ENCODE measurements at regions not wholly inside any gene's neighbourhood (a gene's known extent, or its start where the extent isn't known, plus 50 kb on each side); places are given as distances from the start of the nearest gene placed in this dataset.
A peak's percentile ranks its signal among the peaks of the same experiment; 100 is the strongest.

DNA sequence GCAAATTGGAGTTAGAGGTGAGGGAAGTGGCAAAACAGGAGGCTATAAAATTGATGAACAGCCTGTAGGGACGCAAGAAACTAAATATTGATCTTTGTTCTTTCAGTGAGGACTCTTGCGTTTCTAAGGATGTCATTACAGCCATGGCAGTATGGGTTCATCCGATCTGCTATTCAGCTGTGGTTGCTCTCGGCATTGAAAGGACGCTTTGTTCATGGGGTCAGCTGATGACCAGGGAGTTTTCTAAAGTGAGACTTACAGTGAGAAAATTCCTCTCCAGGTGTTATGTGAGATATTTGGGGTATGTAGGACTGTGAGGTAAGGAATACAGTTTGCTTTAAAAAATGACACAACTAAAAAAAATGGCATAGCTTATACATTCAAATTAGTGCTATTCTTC lies 52.7 kb upstream of the PELI1 start:
- no peak for DNase-seq

DNA sequence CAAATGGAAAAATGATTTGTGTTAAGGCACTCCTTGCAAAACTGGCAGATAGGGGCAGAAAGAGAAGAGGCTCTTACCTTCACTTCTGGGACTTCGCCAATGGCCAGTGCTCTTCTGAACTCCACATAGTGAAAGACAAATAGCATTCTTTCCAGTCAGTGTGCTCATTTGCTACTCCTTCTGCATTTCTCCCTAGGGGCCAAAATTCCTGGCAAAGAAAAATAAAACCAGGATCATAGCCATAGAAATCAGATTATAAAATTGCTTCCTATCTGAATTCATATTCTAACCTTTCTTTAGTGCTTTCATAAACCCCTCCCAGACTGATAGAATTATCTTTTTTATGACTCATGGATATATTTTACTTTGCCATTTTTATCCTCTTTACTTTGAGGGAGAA lies 56.9 kb upstream of the PELI1 start:
- no peak for DNase-seq

DNA sequence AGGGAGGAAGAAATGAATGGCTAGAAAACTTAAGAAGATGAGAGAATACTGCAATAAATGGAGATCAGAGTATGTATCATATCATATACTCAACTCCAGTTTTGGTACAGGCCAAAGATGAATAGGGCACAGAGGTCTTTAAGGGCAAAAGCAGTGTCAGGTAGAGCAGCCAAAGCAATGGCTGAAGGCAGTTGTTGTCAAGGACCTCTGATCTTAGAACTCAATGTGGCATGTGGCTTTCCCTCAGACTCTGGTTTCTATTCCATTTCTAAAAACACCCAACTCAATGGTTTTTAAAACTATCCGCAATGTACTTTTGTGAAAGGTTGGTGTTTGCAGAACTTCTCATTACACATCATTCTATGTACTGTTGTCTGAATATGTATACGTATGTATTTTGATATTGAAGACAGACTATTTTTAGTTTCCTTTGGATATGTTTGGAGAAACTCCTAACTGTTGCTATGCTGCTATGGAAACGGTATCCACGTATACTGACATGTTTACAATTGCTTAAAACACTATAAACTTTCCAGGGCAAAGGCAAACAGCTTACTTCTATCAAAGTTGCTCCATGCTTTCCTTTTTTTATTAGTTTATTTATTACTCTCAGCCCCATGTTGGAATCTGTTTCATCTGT lies 58.1 kb upstream of the PELI1 start:
- no peak for DNase-seq

DNA sequence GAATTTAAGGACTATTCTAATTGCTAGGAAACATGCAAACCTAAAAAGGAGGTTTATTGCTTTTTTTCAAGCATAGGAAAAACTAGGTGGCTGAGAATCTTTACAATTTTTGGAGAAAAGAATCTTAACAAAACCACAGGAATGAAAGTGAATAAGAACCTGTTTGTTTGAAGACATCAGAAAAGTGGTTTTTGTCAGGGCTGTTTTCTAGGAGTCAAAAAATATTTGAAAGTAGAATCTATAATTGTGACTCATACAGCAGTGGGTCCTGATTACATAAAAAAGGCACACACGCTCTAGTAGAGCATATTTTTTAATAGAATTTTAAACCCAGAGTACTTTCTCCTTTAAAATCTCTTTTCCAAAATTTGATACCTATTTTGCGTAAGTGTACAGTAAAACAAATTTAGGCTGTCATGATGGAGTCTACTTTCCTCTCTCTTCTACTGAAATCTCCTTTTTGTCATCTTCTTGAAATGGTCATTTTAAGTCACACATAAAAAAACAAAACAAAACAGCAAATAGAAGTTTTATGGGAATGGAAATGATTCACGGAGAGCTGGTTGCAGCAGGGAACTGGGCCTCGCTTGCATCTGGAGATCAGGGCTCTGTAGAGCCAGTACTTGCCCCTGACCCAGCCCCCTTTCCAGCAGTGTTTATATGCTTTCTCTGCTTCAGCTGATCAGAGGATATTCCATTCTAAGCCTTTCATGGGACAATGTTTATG lies 59.1 kb upstream of the PELI1 start:
- DNase-seq = no peak

DNA sequence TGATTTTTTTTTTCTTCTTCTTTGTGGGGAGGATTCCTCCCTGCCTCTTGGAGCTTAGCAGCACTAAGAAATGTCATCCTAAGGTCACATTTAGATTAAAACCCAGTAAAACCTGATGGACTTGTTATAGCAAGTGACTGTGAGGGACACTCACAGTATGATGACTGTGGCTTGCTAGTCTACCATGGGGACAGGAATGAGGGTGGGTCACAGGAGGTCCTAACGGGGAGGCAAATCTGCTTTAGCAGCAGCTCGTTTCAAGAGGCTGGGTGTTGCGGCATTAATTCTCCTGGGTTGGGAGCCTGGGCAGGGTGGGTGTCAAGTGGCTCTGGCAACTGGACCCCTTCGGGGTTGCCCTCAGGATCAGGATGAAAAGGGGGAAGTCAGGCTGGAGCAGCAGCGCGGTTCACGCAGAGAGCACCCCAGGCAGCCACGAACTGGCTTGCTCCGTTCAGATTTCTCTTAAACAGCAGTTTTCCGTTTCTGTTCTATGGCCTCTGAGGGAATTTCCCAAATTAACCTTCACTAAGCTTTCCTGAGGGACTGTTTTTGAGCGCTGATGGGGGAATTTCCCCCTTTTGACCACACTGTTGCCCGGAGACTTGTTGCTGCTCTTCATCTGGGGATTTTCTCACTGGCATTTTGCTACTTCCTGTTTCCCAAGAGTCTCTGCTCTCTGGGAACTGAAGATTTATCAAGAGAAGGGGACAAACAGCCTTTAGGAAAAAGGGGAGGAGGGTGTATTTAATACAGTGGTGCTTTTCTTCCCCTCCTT lies 59.8 kb upstream of the PELI1 start:
- DNase-seq = no peak

DNA sequence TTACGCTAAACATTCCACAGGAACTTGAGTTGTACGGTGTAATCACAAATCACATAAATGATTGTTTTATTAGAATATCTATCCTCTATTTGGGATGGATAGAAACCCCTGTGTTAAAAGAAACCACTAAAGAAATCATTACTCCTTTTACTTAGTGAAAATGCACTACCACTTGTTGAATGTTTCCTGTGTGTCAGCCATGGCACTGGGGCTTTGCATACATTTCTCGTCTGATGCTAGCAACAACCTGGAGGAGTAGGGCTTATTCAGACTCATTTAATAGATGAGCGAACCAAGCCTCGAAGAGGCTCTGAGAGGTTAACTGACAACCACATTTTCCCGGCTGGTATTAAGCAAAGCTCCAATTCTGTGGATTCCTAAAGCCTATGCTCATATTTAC lies 60.5 kb upstream of the PELI1 start:
- DNase-seq = no peak

DNA sequence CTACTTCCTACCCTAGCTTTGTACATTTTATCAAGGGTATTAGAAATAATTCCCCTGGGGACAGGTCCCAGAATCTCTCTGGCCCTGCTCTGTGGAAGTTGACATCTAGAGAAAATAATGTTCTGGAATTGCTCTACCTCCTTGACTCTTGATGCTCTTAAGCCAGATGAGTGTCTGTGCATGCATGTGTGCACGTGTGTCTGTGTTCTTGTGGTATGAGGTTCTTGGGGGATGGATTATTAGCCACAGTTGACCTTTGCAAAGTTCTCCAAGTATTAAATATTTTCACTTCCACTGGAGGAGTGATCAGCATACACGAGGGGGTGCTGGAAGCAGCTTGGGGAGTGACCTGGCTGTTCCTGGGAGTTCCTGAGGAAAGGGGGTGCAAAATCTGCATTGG lies 61.2 kb upstream of the PELI1 start:
- no peak for DNase-seq

DNA sequence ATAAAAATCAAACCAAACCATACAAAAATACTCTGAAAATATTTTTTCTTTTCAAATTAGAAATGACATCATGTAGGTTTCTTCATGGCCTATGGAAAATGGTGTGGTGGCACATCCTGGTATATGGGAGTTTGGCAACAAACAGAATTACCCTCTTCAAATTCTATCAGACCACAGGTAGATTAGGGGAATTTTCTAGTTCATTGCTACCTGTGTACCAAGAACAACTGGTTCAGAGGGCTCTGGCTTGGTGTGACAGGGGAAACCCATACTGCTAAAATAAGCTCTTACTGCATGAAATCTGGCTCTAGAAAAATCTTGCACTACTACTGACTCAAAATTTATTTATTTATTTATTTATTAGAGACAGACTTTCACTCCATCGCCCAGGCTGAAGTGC lies 63.4 kb upstream of the PELI1 start:
- DNase-seq = no peak

DNA sequence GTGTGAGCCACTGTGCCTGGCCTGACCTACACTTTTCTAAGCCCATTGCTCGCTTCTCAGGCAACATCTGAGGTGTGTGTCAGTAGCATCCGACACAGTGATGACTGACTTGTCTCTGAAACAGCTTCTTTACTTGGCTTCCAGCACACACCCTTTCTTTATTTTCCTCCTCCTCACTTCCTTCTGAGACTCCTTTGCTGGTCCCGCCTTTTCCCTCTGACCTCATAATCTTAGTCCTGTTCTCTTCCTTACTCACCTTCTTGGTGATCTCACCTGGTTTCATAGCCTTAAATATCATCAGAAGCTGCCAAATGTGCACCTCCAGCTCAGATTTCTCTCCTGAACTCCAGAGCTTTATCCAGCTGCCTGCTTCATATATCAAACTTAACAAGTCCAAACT lies 66.6 kb upstream of the PELI1 start:
- peak; percentile 36 for DNase-seq

DNA sequence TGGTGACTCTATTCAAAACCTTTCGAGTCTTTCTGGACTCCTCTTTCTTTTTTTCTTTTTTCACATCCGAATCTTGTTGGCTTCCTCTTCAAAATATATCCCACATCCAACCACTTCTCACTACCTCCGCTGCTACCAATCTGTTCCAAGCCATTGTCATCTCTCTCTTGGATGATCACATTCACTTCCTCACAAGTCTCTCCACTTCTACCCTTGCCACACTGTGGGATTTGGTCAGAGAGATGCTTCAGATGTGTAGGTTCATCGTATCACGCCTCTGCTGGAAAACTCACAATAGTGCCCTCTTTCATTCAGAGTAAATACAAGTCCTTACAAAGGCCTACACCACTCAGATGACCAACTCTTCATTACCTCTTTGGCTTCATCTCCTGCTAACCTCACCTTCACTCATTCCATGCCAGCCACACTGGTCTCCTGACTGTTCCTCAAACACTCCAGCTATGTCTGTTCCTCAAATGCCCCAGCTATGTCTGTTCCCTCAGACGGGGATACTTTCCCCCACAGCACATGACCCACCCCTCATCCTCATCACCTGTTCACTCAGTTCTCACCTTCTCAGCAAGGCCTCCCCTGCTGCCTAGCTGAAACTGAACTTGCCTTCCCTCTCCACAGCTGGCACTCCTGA lies 67.2 kb upstream of the PELI1 start:
- DNase-seq = no peak

DNA sequence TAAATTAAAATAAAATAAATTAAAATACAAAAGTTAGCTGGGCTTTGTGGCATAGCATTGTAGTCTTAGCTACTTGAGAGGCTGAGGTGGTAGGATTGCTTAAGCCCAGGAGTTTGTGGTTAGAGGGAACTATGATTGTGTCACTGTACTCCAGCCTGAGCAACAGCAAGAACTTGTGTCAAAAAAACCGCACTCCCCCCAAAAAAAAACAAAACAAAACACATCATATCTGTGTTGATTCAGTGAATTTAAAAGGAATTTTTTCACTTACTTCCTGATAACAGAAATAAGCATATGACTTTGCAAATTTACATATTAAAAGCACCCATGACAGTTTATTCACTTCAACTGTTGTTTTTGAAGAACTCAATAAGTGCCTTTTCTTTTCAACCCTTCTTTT lies 68.1 kb upstream of the PELI1 start:
- no peak for DNase-seq

DNA sequence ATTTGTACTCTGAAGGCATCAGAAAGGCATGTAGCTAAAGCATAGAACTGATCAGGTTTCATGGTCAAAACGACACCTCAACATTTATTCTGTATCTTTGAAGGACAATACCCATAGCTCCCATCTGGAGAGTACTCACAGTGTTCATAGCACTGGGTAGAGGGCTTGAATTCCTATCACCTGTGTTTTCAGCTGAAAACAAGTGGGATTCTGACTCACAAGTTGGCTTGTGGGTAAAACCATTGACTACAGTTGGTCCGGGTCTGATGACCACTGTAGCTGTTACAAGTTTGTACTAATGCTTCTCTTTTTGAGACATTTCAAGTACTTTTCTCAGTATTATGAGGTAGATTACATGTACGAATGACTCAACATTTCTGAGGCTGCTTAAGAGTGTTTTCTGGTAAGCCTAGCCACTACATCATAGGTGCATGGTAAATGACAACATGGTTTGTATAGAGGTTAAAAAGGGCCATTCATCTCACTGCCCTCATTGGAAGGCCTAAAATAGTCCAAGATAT lies 68.6 kb upstream of the PELI1 start:
- no peak for DNase-seq

DNA sequence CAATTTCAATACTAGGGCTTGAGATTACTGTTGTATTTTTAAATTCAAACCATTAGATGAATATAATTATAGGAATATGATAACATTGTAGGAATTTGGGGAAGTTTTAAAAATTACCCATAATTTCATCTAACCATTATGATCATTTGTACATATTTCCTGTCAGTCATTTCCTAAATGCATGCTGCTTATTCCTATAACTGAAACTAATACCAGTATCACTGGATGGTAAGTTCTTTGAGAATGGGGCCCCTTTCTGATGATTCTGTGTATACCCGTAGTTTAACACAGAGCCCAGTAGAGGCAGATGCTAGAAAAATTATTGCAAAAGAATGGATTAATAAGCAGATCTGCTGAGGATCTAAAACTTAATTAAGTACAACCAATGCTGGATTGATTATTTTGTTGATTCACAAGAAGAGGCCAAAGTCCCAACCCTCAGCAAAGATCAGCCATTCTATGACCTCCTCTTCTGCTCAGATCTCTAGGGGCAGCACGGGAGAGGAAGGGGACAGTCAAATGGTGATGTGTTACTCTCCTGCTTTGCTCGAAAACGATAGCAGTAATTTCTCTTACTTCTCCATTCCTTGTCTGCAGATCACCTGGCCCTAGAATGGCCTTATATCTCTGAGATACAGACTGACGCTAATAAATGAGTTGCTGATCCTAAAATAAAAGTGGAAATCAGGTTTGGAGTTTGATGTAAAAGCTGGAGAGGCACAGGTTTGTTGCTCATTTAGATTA lies 69.5 kb upstream of the PELI1 start:
- DNase-seq = no peak

DNA sequence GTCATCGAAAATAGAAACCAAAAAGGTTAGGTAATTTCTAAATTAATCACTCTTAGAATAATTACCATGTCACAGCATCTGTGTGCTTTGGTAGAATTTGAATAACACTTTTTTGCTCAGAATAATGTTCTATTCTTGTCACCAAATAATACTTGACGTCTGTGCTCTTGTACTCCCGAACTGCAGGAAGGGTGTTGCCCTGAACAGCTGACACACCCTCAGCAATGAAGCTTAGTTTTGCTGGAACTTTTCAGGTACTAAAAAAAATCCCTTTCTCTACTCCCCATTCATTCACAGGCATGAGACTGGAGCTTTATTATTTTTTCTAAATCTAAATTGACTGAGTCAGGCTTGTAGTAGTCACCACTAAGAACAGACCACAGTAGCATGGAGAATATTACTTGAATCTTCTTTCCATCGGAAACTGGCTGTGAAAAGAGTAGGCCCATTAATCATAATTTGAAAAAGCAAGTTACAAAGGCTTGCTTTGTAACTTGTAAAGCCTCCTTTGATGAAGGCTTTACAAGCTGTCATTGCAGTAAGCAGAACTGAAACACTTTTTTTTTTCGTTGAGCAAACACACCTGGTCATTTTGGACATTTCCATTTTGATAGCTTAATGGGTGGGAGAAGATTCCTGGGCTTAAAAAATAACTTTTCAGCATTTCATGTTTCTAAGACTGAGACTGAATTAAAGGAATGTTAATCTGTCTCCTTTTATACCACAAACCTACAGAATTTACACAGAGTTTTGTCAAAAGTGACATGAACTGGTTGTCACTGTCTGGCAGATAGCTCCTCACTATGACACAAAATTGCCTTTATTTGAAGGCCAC lies 70.3 kb upstream of the PELI1 start:
- DNase-seq = peak; percentile 61

DNA sequence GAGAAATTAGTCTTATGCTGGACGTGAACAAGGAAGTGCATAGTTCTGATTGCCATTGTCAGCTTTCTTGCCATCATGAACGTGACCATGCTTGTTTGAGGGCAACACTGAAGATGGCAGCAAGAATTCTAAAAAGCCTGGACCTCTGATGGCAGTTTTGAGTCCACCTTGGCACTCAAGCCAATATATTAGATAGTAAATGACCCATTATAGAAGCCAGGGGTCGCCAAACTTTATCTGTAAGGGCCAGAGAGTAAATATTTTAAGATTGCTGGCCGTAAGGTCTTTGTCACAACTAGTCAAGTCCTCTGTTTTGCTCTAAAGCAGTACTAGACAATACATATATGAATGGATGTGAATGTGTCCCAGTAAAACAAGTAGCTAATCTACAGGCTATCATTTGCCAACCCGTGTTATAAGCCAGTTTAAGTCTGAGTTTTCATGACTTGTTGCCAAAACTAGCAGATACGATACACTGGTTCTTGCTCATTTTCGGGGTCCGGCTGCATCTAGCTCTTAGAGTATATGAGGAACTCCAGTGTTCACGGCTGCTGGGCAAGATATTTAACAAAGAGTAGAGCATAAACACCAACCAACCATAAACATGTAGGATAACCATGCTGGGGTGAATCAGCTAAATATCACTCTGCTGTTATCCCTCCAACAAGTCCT lies 73.1 kb upstream of the PELI1 start:
- no peak for DNase-seq

DNA sequence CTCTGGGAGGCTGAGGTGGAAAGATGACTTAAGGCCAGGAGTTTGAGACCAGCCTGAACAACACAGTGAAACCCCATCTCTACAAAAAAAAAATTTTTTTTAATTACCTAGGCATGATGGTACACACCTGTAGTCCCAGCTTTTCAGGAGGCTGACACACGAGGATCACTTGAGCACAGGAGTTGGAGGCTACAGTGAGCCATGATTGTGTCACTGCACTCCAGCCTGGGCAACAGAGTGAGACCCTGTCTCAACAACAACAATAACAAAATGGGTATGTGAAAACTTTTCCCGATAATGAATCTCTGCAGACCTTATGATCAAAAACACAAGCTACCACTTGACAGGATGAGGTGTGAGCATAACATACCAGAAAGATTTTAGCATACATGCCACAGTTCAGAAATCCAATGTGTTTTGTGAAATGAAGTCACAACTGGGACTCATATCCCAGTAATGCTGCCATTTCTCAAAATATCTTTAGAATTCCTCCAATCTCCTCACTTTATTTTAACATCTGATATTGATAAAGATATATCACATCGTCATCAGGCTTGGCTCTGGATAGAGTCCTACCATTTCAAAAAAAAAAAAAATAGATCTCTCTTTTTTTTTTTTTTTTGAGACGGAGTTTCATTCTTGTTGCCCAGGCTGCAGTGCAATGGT lies 74.0 kb upstream of the PELI1 start:
- DNase-seq = no peak

DNA sequence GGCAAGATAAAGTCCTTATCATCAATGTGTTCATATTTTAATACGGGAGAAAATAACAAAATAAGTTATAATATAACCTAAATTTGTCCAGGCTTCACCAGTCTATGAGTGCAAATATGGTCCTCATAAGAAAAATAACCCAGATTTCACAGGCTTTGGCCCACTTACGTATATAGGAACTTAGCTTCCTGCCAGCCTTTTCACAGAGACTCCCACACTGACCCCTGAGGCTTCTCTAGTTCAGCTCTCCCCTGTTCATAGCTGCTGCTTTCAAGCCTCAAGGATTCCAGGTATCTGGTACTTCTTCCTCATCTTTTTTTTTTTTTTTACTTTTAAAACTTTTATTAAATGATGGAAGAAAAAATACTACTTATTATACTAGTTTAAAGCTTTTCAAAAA lies 74.9 kb upstream of the PELI1 start:
- DNase-seq = no peak

DNA sequence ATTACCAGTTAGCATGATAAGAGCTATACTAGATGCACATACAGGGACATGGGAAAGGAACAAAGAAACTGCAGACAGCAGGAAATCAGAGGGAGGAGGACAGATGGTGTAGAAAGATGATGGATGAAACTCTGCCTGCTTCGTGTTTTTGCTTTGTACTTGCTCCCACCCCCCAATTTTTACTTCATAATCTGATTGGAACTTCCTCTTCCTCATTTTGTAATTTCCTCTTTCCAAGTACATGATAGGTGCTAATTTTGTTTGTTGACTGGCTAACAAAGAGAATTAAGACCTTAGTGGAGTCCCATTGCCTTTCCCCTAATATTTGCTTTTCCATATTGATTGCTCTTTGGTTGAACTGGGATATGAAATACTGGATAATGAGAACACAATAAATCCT lies 76.0 kb upstream of the PELI1 start:
- no peak for DNase-seq

DNA sequence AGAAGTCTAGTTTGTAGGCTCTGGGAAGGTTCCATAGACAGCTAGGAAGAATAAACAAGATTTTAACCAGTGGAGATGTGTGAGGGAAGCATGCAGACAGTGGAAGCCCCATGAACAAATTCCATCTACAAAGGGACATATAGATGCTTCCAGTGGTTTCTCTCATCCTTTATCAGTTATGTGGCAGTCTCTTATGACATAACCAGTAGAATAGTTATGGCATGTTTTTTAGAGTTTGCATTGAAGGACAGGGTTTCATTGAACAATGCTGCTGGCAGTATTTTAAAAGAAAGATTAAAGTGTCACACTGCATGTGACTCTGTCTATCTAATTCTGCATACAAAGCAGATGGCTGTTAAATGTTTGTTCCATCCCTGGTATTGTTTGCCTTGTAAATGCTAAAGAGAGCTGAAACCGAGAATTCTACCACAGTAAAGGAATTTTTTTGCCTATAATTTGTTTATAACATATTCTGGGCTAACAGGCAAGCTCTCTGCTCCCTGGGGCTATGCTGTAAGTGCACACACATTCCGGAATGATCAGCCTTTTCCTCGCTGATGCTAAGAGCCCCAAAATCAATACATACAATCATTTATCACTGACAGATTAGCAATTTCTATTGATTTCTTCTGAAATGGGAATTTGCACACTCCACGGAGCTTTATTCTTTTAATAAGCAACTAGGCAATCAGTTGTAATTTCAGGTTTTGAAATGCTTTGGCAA lies 76.8 kb upstream of the PELI1 start:
- no peak for DNase-seq

DNA sequence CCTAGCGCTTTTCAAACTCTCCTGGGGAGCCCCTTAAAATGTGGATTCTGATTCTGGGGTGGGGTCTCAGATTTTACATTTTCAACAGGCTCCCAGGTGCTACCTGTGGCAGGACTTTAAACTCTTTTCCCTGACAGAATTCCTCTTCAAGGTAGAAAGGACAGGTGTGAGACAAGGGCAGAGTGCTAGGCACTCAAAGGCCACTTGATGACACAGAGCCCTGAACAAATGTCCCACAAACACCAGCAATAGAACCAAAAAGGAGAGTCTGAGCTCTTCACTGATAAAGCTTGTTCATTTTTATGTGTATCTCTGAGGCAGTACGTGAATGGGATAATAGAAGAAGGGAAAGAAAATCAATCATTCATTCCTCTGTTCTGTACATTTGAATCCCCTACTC lies 77.7 kb upstream of the PELI1 start:
- no peak for DNase-seq
